GM18868 (cell line): ENCODE measurements at regions not wholly inside any gene's neighbourhood (a gene's known extent, or its start where the extent isn't known, plus 50 kb on each side); places are given as distances from the start of the nearest gene placed in this dataset.
"Not testable (repeated sequence)": the region's sequence is repeated elsewhere in the genome, so short reads cannot be mapped to it uniquely, and the experiment has no call there.

Source experiments
- ATAC-seq: cut with Tn5 transposase; IDR thresholded peaks from one replicate; pipeline ENCODE4 v1.9.1; 2021; ENCODE audit warnings: mild to moderate bottlenecking, moderate library complexity; ENCODE audit not compliant: unreplicated experiment

GRCh38 chr7:35968140-35968940 lies 167.5 kb downstream of the SEPTIN7 start:
- no peak for ATAC-seq

GRCh38 chr7:35969066-35969465 lies 168.2 kb downstream of the SEPTIN7 start:
- ATAC-seq, result no peak

- ATAC-seq, result no peak
Measured at GRCh38 chr7:35970458-35970857, 169.6 kb downstream of the SEPTIN7 start.

- no peak for ATAC-seq
Measured at GRCh38 chr7:35971133-35971891, 170.5 kb downstream of the SEPTIN7 start.

GRCh38 chr7:35975851-35976454 lies 175.1 kb downstream of the SEPTIN7 start:
- peak; percentile 77 for ATAC-seq

GRCh38 chr7:35978816-35979640 lies 174.0 kb upstream of the EEPD1 start:
- not testable (repeated sequence) for ATAC-seq

GRCh38 chr7:35982600-35982999 lies 170.5 kb upstream of the EEPD1 start:
- no peak for ATAC-seq

GRCh38 chr7:35983626-35984025 lies 169.4 kb upstream of the EEPD1 start:
- no peak for ATAC-seq

GRCh38 chr7:35985126-35985754 lies 167.8 kb upstream of the EEPD1 start:
- ATAC-seq, result peak; percentile 93

GRCh38 chr7:35987016-35987415 lies 166.0 kb upstream of the EEPD1 start:
- no peak for ATAC-seq

GRCh38 chr7:35988105-35988504 lies 164.9 kb upstream of the EEPD1 start:
- ATAC-seq, result no peak

- ATAC-seq, result no peak
Measured at GRCh38 chr7:35988818-35989217, 164.2 kb upstream of the EEPD1 start.

- no peak for ATAC-seq
Measured at GRCh38 chr7:35991511-35992232, 161.4 kb upstream of the EEPD1 start.

- no peak for ATAC-seq
Measured at GRCh38 chr7:35992436-35992835, 160.6 kb upstream of the EEPD1 start.

- no peak for ATAC-seq
Measured at GRCh38 chr7:35993113-35993512, 159.9 kb upstream of the EEPD1 start.

GRCh38 chr7:35993676-35994606 lies 159.1 kb upstream of the EEPD1 start:
- ATAC-seq, result no peak

GRCh38 chr7:35995334-35995733 lies 157.7 kb upstream of the EEPD1 start:
- ATAC-seq, result no peak

- ATAC-seq, result no peak
Measured at GRCh38 chr7:35998481-35998880, 154.6 kb upstream of the EEPD1 start.

- ATAC-seq, result no peak
Measured at GRCh38 chr7:36001546-36001945, 151.5 kb upstream of the EEPD1 start.
